ENCODE measurements at regions not wholly inside any gene's neighbourhood (a gene's known extent, or its start where the extent isn't known, plus 50 kb on each side); places are given as distances from the start of the nearest gene placed in this dataset.

- Histone ChIP-seq H3K36me3 (replicated peaks) (no peaks in the 10 kb centered on the region), H3K27me3 (replicated peaks) (no peaks in the 10 kb centered on the region), H3K27ac (no peak overlapping the region), H3K4me3 (ENCODE audit: low read depth, low read length) (no peak overlapping the region)
- no peak for DNase-seq
- in situ Hi-C loops (cut with HindIII; ENCODE audit: low pct_ligation_motif_present, low sequenced_read_pairs), result no loop called here
- TF ChIP-seq CTCF (IDR thresholded peaks at IDR 0.05; ENCODE audit: low read depth, low read length, missing control alignments), result no peak
Observed at GRCh38 chr20:40512994-40513393, 176.0 kb downstream of the MAFB start.

- Histone ChIP-seq H3K4me3 (ENCODE audit: low read depth, low read length) (no peak overlapping the region), H3K27me3 (replicated peaks) (no peaks in the 10 kb centered on the region), H3K27ac (no peak overlapping the region), H3K36me3 (replicated peaks) (no peaks in the 10 kb centered on the region)
- DNase-seq, result no peak
- in situ Hi-C loops (cut with HindIII; ENCODE audit: low pct_ligation_motif_present, low sequenced_read_pairs), result no loop called here
- no peak for TF ChIP-seq CTCF (IDR thresholded peaks at IDR 0.05; ENCODE audit: low read depth, low read length, missing control alignments)
Observed at GRCh38 chr20:40512591-40512990, 176.4 kb downstream of the MAFB start.

- Histone ChIP-seq H3K4me3 (ENCODE audit: low read depth, low read length) (no peak overlapping the region), H3K27me3 (replicated peaks) (no peaks in the 10 kb centered on the region), H3K36me3 (replicated peaks) (no peaks in the 10 kb centered on the region), H3K27ac (no peak overlapping the region)
- in situ Hi-C loops (cut with HindIII; ENCODE audit: low pct_ligation_motif_present, low sequenced_read_pairs), result no loop called here
- no peak for TF ChIP-seq CTCF (IDR thresholded peaks at IDR 0.05; ENCODE audit: low read depth, low read length, missing control alignments)
- peak; percentile 25 for DNase-seq
Observed at GRCh38 chr20:40511478-40511877, 177.6 kb downstream of the MAFB start.

GRCh38 chr20:40510622-40511021 lies 178.4 kb downstream of the MAFB start:
- Histone ChIP-seq H3K36me3 (replicated peaks) (no peaks in the 10 kb centered on the region), H3K27me3 (replicated peaks) (no peaks in the 10 kb centered on the region), H3K4me3 (ENCODE audit: low read depth, low read length) (no peak overlapping the region), H3K27ac (no peak overlapping the region)
- DNase-seq, result no peak
- TF ChIP-seq CTCF (IDR thresholded peaks at IDR 0.05; ENCODE audit: low read depth, low read length, missing control alignments), result no peak
- in situ Hi-C loops (cut with HindIII; ENCODE audit: low pct_ligation_motif_present, low sequenced_read_pairs), result no loop called here

- in situ Hi-C loops (cut with HindIII; ENCODE audit: low pct_ligation_motif_present, low sequenced_read_pairs), result no loop called here
- TF ChIP-seq CTCF (IDR thresholded peaks at IDR 0.05; ENCODE audit: low read depth, low read length, missing control alignments), result no peak
- H3K27ac ChIP-seq, result no peak overlapping the region
- DNase-seq, result no peak
- no peak overlapping the region for H3K4me3 ChIP-seq (ENCODE audit: low read depth, low read length)
- H3K36me3 ChIP-seq (replicated peaks), result no peaks in the 10 kb centered on the region
- no peaks in the 10 kb centered on the region for H3K27me3 ChIP-seq (replicated peaks)
Observed at GRCh38 chr20:40508821-40509220, 180.2 kb downstream of the MAFB start.

GRCh38 chr20:40506537-40506939 lies 182.5 kb downstream of the MAFB start:
- peak; percentile 12 for TF ChIP-seq CTCF (IDR thresholded peaks at IDR 0.05; ENCODE audit: low read depth, low read length, missing control alignments)
- Histone ChIP-seq H3K36me3 (replicated peaks) (no peaks in the 10 kb centered on the region), H3K27me3 (replicated peaks) (no peaks in the 10 kb centered on the region), H3K27ac (no peak overlapping the region), H3K4me3 (ENCODE audit: low read depth, low read length) (no peak overlapping the region)
- in situ Hi-C loops (cut with HindIII; ENCODE audit: low pct_ligation_motif_present, low sequenced_read_pairs), result no loop called here
- peak; percentile 98 for DNase-seq
